ENCODE measurements at regions not wholly inside any gene's neighbourhood (a gene's known extent, or its start where the extent isn't known, plus 50 kb on each side); places are given as distances from the start of the nearest gene placed in this dataset.

DNA sequence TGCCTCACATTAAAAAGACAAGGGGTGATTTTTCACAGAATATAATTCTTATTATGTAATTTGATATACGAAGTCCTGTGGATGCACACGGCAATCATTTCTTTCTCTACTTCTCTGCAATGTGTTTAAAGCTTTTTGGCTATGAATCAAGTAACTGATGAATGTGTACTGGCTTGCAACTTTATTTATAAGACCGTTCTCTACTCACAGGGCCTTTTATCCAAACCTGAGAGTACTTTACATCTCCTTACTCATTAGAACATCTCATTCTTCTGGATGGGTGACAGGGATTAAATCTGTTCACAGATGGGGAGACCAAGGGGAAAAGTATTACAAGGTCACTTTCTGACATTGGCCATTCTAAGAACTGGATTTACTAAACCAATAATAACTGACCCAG lies 215.8 kb upstream of the DIO2 start:
- no peak for TF ChIP-seq CTCF (IDR thresholded peaks at IDR 0.05)
- no peak for TF ChIP-seq EZH2 (IDR thresholded peaks at IDR 0.05; ENCODE audit: borderline replicate concordance, insufficient read depth, low read depth, low read length, poor library complexity, severe bottlenecking)
